ENCODE measurements at regions not wholly inside any gene's neighbourhood (a gene's known extent, or its start where the extent isn't known, plus 50 kb on each side); places are given as distances from the start of the nearest gene placed in this dataset.

GRCh38 chr7:57071-57470 is 135.3 kb upstream of the FAM20C start:
- TF ChIP-seq HDAC2 (IDR thresholded peaks at IDR 0.05; ENCODE audit: borderline replicate concordance in 1 of 2, low read depth in 2 of 2, low read length in 2 of 2) (no peak), GABPA (IDR thresholded peaks at IDR 0.05; ENCODE audit: borderline replicate concordance, insufficient read depth, low read length) (no peak), SIN3A (conservative IDR thresholded peaks at IDR 0.05 in 1 of 2, IDR thresholded peaks at IDR 0.05 in 1 of 2; ENCODE audit: low read depth in 1 of 2, low read length in 2 of 2) (no peak), EZH2 (IDR thresholded peaks at IDR 0.05; ENCODE audit: low read depth, low read length, severe bottlenecking) (no peak), CTCF (IDR thresholded peaks at IDR 0.05; ENCODE audit: control extremely low read depth in 1 of 3, insufficient read depth in 1 of 3, low read depth in 1 of 3, low read length in 3 of 3) (no peak)

Measured in H1 (cell line).